Spleen (tissue), 7 donors: ENCODE measurements at regions not wholly inside any gene's neighbourhood (a gene's known extent, or its start where the extent isn't known, plus 50 kb on each side); places are given as distances from the start of the nearest gene placed in this dataset.

ENCODE experiments used
- CTCF ChIP-seq, 11 experiments: fragments of 200-600 bp in 7 of 11; fragments of 450-650 bp in 4 of 11; sonication (generic) in 4 of 11; IDR thresholded peaks in 8 of 11; conservative IDR thresholded peaks in 3 of 11; 1 replicate in 7 of 11; 2 replicates in 4 of 11; pipeline versions ENCODE4 v1.4.0 to v1.8.0; 2016 to 2021; ENCODE audit warnings: antibody characterized with exemption in 11 of 11, inconsistent platforms in 4 of 11, mild to moderate bottlenecking in 1 of 11
- POLR2A ChIP-seq, 3 donors: fragments of 450-650 bp; IDR thresholded peaks; one replicate each; pipeline ENCODE4 v1.5.1; 2017; ENCODE audit warnings: antibody characterized with exemption in 3 of 3, mild to moderate bottlenecking in 1 of 3
- donor health status: DM: no; HTN: no; CAD: no; lungs with moderate emphysema.
- donor health status: DM: no; HTN: no; CAD: no.
- donor health status: DM: no; HTN: no; CAD: no.

GRCh38 chr1:209531006-209531405 is 52.5 kb upstream of the CAMK1G start:
- TF ChIP-seq CTCF (IDR thresholded peaks at IDR 0.05 in 8 of 11, conservative IDR thresholded peaks at IDR 0.05 in 3 of 11) (no peak), POLR2A (IDR thresholded peaks at IDR 0.05) (no peak)
